Neural cell (in vitro differentiated cells): ENCODE measurements at regions not wholly inside any gene's neighbourhood (a gene's known extent, or its start where the extent isn't known, plus 50 kb on each side); places are given as distances from the start of the nearest gene placed in this dataset.

Source experiments
- H2AFZ ChIP-seq: fragments of 200-600, 300-800 bp; sonication (generic), shearing (Covaris generic); 2 replicates; pipeline ENCODE4 v1.6.0; 2014; ENCODE audit warnings: low read depth, mild to moderate bottlenecking, antibody characterized with exemption, low read length, moderate library complexity
- H3F3A ChIP-seq: fragments of 200-600 bp; shearing (Covaris generic); 2 replicates; pipeline ENCODE4 v1.6.1; 2016; ENCODE audit warnings: mild to moderate bottlenecking, moderate library complexity, mixed read lengths, antibody characterized with exemption, low read length; ENCODE audit not compliant: insufficient read depth, poor library complexity, severe bottlenecking
- H3K27ac ChIP-seq: fragments of 200-600, 300-800 bp; sonication (generic), shearing (Covaris generic); 2 replicates; pipeline ENCODE4 v1.5.1; 2014; ENCODE audit warnings: mild to moderate bottlenecking, low read length, moderate library complexity
- H3K27me3 ChIP-seq: fragments of 300-800, 200-600 bp; sonication (generic), shearing (Covaris generic); 2 replicates; pipeline ENCODE4 v1.6.0; 2014; ENCODE audit warnings: mild to moderate bottlenecking, low read depth, low read length, moderate library complexity; ENCODE audit not compliant: insufficient read depth
- H3K36me3 ChIP-seq: fragments of 300-800, 200-600 bp; sonication (generic), shearing (Covaris generic); 2 replicates; pipeline ENCODE4 v1.5.1; 2014; ENCODE audit warnings: mild to moderate bottlenecking, antibody characterized with exemption, low read length, moderate library complexity; ENCODE audit not compliant: insufficient read depth
- H3K4me2 ChIP-seq: fragments of 300-800, 200-600 bp; sonication (generic), shearing (Covaris generic); 2 replicates; pipeline ENCODE4 v1.6.0; 2014; ENCODE audit warnings: mild to moderate bottlenecking, low read length
- H3K4me3 ChIP-seq: fragments of 300-800, 200-600 bp; sonication (generic), shearing (Covaris generic); 2 replicates; pipeline ENCODE4 v1.5.1; 2014; ENCODE audit warnings: mild to moderate bottlenecking, low read length, moderate library complexity
- H3K79me2 ChIP-seq: fragments of 200-600 bp; shearing (Covaris generic); replicated peaks from 2 replicates; pipeline ENCODE4 v1.6.0; 2014; ENCODE audit warnings: mild to moderate bottlenecking, low read length, moderate library complexity; ENCODE audit not compliant: insufficient read depth
- H3K9ac ChIP-seq: fragments of 300-800, 200-600 bp; sonication (generic), shearing (Covaris generic); 2 replicates; pipeline ENCODE4 v1.6.1; 2016; ENCODE audit warnings: mild to moderate bottlenecking, low read length, mixed read lengths
- H3K9me2 ChIP-seq: fragments of 200-600 bp; shearing (Covaris generic); 2 replicates; pipeline ENCODE4 v1.6.1; 2016; ENCODE audit warnings: mild to moderate bottlenecking, low read length, mixed read lengths; ENCODE audit not compliant: insufficient read depth
- H3K9me3 ChIP-seq: fragments of 200-600, 300-800 bp; sonication (generic), shearing (Covaris generic); 2 replicates; pipeline ENCODE4 v1.6.1; 2016; ENCODE audit warnings: mild to moderate bottlenecking, mixed run types, low read length, moderate library complexity, mixed read lengths
- H4K20me1 ChIP-seq: fragments of 200-600 bp; shearing (Covaris generic); 2 replicates; pipeline ENCODE4 v1.6.1; 2016; ENCODE audit warnings: mild to moderate bottlenecking, mixed run types; ENCODE audit not compliant: insufficient read depth
- EP300 ChIP-seq: fragments of 450-650 bp; conservative IDR thresholded peaks from 2 replicates; pipeline ENCODE4 v1.6.1; 2014; ENCODE audit warnings: antibody characterized with exemption, mild to moderate bottlenecking, moderate library complexity; ENCODE audit not compliant: poor library complexity, severe bottlenecking
- EZH2 ChIP-seq: fragments of 200-600, 300-800 bp; shearing (Covaris generic), sonication (generic); IDR thresholded peaks from 2 replicates; pipeline ENCODE4 v1.6.1; 2014; ENCODE audit warnings: antibody characterized with exemption, low read length, borderline replicate concordance, mild to moderate bottlenecking; ENCODE audit not compliant: insufficient read depth, poor library complexity, severe bottlenecking
- MXI1 ChIP-seq: fragments of 450-650 bp; conservative IDR thresholded peaks from 2 replicates; pipeline ENCODE4 v1.6.1; 2014; ENCODE audit warnings: antibody characterized with exemption, mild to moderate bottlenecking; ENCODE audit not compliant: poor library complexity, severe bottlenecking
- POLR2AphosphoS5 ChIP-seq: IDR thresholded peaks from 2 replicates; pipeline ENCODE4 v1.6.1; 2012
- RAD21 ChIP-seq: fragments of 450-650 bp; conservative IDR thresholded peaks from 2 replicates; pipeline ENCODE4 v1.6.1; 2014; ENCODE audit warnings: antibody characterized with exemption, mild to moderate bottlenecking, moderate library complexity
- SMC3 ChIP-seq: fragments of 450-650 bp; conservative IDR thresholded peaks from 2 replicates; pipeline ENCODE4 v1.6.1; 2014; ENCODE audit warnings: antibody characterized with exemption, mild to moderate bottlenecking, moderate library complexity; ENCODE audit not compliant: poor library complexity
- TAF1 ChIP-seq: IDR thresholded peaks from 2 replicates; pipeline ENCODE4 v1.6.1; 2012; ENCODE audit warnings: low read depth
- TF ChIP-seq, protein P1 (sequence below): IDR thresholded peaks from 2 replicates; pipeline ENCODE4 v1.6.1; 2012; ENCODE audit warnings: borderline replicate concordance
- TF ChIP-seq, protein P2 (sequence below): fragments of 450-650 bp; IDR thresholded peaks from 2 replicates; pipeline ENCODE4 v1.5.1; 2014; ENCODE audit warnings: antibody characterized with exemption, mild to moderate bottlenecking, moderate library complexity; ENCODE audit not compliant: poor library complexity, severe bottlenecking

DNA sequence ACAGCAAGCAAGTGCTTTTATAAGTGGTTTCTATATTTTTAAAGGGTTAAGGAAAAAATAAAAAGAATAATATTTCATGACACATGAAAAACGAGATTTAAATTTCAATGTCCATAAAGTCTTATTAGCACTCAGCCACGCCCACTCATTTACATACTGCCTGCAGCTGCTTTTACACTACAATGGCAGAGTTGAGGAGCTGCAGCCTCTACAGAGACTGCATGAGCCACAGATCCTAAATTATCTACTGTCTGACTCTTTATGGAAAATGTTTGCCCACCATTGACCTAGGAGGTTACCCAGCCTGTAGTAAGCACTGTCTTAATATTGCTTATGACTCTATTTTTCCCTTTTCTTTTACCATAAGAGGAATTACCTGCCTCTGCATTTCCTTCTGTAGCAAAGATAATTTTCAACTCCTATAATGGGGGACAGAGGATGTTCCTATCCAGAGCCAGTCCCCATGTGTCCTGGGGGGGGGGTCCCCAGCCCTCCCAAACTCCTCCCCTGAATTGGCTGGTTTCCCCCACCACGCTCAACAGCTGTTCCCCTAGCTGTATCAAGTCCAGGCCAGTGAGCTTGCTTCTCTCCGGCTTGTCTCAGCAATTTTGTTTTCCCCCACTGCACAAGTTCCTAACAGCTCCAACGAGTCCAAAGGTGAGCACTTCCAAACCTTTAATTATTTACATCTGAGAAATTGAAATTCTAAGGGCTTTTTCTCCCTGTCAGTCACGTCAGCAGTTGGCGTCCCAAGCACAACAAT lies 139.4 kb upstream of the ERCC4 start:
- Histone ChIP-seq H3K9me2 (no peaks in the 10 kb centered on the region), H3K36me3 (no peaks in the 10 kb centered on the region), H2AFZ (no peak overlapping the region), H3K9ac (no peak overlapping the region), H3K9me3 (peaks cover 6% of the 10 kb centered on the region), H4K20me1 (no peaks in the 10 kb centered on the region), H3K4me3 (no peak overlapping the region), H3F3A (no peaks in the 10 kb centered on the region), H3K27me3 (no peaks in the 10 kb centered on the region), H3K79me2 (no peaks in the 10 kb centered on the region), H3K4me2 (no peak overlapping the region), H3K27ac (no peak overlapping the region)
- TF ChIP-seq POLR2AphosphoS5 (no peak), MXI1 (no peak), SMC3 (no peak), EZH2 (no peak), RAD21 (no peak)
- TF ChIP-seq, protein P1, sequence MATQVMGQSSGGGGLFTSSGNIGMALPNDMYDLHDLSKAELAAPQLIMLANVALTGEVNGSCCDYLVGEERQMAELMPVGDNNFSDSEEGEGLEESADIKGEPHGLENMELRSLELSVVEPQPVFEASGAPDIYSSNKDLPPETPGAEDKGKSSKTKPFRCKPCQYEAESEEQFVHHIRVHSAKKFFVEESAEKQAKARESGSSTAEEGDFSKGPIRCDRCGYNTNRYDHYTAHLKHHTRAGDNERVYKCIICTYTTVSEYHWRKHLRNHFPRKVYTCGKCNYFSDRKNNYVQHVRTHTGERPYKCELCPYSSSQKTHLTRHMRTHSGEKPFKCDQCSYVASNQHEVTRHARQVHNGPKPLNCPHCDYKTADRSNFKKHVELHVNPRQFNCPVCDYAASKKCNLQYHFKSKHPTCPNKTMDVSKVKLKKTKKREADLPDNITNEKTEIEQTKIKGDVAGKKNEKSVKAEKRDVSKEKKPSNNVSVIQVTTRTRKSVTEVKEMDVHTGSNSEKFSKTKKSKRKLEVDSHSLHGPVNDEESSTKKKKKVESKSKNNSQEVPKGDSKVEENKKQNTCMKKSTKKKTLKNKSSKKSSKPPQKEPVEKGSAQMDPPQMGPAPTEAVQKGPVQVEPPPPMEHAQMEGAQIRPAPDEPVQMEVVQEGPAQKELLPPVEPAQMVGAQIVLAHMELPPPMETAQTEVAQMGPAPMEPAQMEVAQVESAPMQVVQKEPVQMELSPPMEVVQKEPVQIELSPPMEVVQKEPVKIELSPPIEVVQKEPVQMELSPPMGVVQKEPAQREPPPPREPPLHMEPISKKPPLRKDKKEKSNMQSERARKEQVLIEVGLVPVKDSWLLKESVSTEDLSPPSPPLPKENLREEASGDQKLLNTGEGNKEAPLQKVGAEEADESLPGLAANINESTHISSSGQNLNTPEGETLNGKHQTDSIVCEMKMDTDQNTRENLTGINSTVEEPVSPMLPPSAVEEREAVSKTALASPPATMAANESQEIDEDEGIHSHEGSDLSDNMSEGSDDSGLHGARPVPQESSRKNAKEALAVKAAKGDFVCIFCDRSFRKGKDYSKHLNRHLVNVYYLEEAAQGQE, result no peak
- TF ChIP-seq, protein P2, sequence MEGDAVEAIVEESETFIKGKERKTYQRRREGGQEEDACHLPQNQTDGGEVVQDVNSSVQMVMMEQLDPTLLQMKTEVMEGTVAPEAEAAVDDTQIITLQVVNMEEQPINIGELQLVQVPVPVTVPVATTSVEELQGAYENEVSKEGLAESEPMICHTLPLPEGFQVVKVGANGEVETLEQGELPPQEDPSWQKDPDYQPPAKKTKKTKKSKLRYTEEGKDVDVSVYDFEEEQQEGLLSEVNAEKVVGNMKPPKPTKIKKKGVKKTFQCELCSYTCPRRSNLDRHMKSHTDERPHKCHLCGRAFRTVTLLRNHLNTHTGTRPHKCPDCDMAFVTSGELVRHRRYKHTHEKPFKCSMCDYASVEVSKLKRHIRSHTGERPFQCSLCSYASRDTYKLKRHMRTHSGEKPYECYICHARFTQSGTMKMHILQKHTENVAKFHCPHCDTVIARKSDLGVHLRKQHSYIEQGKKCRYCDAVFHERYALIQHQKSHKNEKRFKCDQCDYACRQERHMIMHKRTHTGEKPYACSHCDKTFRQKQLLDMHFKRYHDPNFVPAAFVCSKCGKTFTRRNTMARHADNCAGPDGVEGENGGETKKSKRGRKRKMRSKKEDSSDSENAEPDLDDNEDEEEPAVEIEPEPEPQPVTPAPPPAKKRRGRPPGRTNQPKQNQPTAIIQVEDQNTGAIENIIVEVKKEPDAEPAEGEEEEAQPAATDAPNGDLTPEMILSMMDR, result no peak

DNA sequence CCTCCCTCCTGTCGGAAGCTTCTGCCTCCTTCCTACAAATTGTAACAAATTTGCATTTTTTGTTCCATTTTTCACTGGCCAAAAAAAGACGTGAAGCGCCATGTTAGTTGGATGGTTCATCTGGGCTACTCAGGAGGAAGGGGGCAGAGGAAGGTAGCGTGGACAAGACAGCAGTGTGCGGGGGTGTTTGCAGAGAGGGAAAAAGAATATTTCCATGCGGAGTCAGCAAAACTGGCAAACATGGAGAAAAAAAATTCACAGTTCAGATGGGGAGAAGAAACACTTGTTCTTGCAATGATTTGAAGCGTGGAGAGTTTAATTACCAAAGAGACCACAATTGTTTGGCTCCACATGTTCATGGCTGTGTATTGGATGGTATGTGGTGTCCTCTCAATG lies 138.8 kb upstream of the ERCC4 start:
- Histone ChIP-seq H3K9me3 (peaks cover 6% of the 10 kb centered on the region), H2AFZ (no peak overlapping the region), H3K27me3 (no peaks in the 10 kb centered on the region), H4K20me1 (no peaks in the 10 kb centered on the region), H3F3A (no peaks in the 10 kb centered on the region), H3K4me3 (no peak overlapping the region), H3K36me3 (no peaks in the 10 kb centered on the region), H3K27ac (no peak overlapping the region), H3K9ac (no peak overlapping the region), H3K4me2 (no peak overlapping the region), H3K79me2 (no peaks in the 10 kb centered on the region), H3K9me2 (no peaks in the 10 kb centered on the region)
- no peak for TF ChIP-seq EP300
- no peak for TF ChIP-seq POLR2AphosphoS5
- TF ChIP-seq SMC3, result no peak
- TF ChIP-seq MXI1, result no peak
- TF ChIP-seq EZH2, result no peak
- TF ChIP-seq, protein P1, result no peak
- TF ChIP-seq, protein P2, result no peak
- TF ChIP-seq TAF1, result no peak
- TF ChIP-seq RAD21, result no peak
